Medulla oblongata (tissue), 1 donor: ENCODE measurements at regions not wholly inside any gene's neighbourhood (a gene's known extent, or its start where the extent isn't known, plus 50 kb on each side); places are given as distances from the start of the nearest gene placed in this dataset.
"Not testable (repeated sequence)": the region's sequence is repeated elsewhere in the genome, so short reads cannot be mapped to it uniquely, and the experiment has no call there.

Experiments
- DNase-seq: peaks from one replicate; pipeline ENCODE4 v3.0.0-alpha.2; 2015; ENCODE audit errors: extremely low spot score

DNA sequence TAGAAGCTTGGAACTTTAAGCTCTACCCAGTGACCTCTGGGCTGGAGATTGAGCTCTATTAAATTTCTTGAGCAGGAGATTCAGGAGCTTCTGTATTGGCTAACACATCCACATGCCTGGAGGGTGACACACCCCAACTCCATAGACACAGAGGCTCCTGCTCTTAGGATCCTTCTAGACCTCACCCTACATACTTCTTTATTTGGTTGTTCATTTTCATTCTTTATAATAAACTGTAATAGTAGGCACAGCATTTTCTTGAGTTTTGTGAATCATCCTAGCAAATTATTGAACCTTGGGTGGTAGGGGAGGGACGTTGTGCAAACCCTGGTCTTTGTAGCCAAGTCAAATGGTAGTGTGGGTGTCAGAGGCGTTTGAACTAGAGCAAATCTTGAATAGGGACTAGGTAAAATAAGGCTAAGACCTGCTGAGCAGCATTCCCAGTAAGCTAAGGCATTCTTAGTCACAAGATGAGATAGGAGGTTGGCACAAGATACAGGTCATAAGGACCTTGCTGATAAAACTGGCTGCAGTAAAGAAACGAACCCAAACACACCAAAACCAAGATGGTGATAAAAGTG is 323.8 kb upstream of the GALNT5 start:
- DNase-seq: no peak

GRCh38 chr2:156935616-156936015 is 321.9 kb upstream of the GALNT5 start:
- DNase-seq: no peak

DNA sequence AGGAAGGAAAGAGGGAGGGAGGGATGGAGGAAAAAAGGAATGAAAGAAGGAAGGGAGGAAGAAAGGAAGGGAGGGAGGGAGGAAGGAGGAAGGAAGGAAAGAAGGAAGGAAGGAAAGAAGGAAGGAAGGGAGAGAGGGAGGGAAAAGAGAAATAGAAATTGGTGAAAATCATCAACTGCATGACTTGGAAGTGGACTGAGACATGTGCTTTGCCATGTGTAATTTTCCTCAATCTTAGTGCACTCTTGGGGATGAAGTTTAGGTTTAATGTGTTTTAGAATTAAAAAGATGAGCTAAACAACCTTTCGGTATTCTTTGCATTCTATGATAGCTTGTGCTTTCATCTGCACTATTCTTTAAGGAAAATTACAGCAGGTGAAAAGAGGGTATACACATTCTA is 320.1 kb upstream of the GALNT5 start:
- no peak for DNase-seq

- DNase-seq: no peak
Measured at GRCh38 chr2:156944871-156945270, 312.6 kb upstream of the GALNT5 start.

GRCh38 chr2:156947261-156947660 is 310.2 kb upstream of the GALNT5 start:
- DNase-seq: no peak

- DNase-seq: no peak
Measured at GRCh38 chr2:156955701-156956100, 301.8 kb upstream of the GALNT5 start.

DNA sequence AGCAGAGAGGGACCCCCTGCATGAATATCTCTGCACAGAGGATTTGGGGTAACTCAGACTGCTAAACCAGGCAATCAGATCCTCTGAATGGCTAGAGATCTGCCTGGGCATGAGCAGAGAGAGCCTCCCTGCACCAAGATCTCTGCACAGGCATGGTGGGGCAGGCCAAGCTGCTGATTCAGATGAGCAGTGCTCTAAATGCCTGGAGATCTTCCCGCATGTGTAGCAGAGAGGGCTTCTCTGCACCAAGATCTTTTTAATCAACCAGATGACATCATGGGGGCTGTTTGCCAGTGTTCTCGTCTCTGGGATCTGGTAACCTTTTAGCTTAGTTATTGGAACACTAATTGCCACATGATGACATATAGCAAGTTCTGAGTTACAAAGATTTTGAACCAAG is 301.3 kb upstream of the GALNT5 start:
- no peak for DNase-seq

DNA sequence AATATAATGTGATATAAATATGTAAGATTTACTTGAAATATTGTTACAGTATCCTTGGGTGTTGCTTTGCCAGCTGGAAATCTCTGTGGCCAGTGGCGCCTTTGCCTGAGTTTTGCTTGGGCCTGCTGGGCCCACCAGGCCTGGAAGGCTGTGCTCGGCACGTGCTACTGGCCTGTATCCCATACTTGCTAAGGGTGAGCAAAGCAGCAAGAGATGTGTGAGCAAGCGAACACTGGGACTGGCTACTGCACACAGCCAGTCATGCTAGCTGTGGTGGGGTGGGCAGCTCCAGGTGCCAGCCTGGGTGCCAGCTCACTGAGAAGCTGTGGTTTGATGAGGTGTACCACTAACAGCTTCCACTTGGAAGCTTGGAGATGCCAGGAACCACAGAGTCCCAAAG is 299.1 kb upstream of the GALNT5 start:
- DNase-seq: no peak

GRCh38 chr2:156959481-156959880 is 298.0 kb upstream of the GALNT5 start:
- no peak for DNase-seq

- DNase-seq: no peak
Measured at GRCh38 chr2:156982615-156983014, 274.9 kb upstream of the GALNT5 start.

DNA sequence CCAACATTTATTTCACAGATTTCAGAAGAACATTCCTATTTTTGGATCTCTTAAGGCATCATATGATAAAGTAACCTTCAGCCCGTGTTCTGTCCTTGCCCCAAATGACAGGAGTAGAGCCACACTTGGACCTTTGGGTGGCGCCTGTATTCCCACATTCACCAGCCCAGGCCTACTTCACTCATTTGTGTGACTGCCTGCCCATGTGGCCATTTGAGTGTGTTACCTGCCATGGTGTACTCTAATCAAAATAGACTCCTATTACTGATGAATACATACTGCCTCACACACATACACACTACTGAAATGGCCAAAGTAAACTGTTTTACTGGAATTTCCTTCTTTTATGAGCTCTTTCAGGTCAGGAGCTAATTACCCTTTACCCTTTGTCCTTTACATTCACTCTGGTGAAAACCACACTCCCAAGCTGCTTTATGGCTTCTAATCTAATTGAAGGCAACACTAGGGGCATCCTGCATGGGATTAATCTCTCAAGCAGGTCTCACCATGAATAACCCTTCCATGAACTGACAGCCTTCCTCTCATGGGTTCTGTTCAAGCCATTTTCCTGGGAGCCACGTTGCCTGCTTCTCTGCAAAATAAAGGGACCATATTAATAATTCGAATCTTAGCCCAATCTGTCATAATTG is 271.0 kb upstream of the GALNT5 start:
- no peak for DNase-seq

DNA sequence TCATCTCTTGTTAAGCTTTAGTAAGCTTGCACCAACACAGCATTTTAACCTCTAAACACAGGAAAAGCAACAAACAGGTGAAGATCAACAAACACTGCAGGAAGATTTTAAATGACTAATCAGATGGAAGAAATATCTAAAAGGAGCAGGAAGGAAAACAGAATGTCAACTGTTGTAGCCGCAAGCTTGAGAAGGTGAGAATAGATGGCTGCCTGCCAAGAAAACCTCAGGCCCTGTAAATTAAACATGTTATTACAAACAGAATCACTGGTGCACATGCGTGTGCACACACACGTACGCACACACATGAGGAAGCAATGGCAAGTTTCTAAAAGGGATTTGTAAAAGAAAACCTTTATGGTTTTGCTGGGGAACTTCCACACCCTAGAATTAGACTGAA is 257.8 kb upstream of the GALNT5 start:
- DNase-seq: no peak

- DNase-seq: no peak
Measured at GRCh38 chr2:157004789-157005188, 252.7 kb upstream of the GALNT5 start.

GRCh38 chr2:157015015-157015575 is 242.4 kb upstream of the GALNT5 start:
- no peak for DNase-seq

GRCh38 chr2:157023264-157023663 is 234.2 kb upstream of the GALNT5 start:
- not testable (repeated sequence) for DNase-seq

DNA sequence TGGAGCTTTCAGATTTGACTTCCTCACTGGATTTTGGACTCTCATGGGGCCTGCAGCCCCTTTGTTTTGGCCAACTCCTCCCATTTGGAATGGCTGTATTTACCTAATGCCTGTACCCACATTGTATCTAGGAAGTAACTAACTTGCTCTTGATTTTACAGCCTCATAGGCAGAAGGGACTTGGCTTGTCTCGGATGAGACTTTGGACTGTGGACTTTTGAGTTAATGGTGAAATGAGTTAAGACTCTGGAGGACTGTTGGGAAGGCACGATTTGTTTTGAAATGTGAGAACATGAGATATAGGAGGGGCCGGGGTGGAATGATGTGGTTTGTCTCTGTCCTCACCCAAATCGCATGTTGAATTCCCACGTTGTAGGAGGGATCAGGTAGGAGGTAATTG is 233.4 kb upstream of the GALNT5 start:
- DNase-seq: no peak

GRCh38 chr2:157032017-157032416 is 225.5 kb upstream of the GALNT5 start:
- no peak for DNase-seq

GRCh38 chr2:157036726-157037125 is 220.8 kb upstream of the GALNT5 start:
- DNase-seq: no peak

DNA sequence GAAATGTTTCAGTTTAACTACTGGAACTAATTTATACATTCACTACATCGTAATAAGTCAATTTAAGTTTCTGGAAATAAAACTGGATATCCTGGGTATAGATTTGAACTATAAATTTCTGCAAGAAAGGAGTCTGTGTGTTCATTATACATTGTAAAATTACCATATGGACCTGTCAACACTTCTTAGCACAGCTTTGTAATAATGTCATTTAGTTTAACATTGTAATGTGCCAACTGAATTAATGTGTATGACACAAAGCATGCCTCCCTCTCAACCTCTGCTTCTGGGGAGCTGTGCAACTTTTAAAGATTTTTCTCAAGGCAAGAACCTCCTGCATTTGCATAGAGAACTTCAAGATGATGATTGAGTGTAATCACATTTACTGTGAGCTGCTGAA is 213.7 kb upstream of the GALNT5 start:
- DNase-seq: no peak

DNA sequence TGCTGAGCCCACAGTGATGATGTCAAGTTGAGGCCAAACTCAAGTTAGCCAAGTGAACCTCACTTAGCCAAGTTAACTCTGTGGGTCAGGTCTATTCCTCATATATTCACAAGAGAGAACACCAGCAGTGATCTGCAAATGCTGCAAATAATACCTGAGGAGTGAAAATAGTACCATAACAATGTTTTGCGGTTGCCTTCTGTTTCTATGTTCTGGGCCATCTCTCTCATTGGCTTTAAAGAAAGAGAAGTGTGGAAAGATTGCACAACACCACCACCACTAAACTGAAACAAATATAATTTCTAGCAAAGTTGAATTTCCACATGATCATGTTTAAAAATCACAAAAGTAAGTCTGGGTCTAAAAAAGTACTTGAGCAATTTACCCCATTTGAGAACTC is 211.1 kb upstream of the GALNT5 start:
- no peak for DNase-seq

- no peak for DNase-seq
Measured at GRCh38 chr2:157052685-157053224, 204.8 kb upstream of the GALNT5 start.

- DNase-seq: no peak
Measured at GRCh38 chr2:157053876-157054275, 203.6 kb upstream of the GALNT5 start.

DNA sequence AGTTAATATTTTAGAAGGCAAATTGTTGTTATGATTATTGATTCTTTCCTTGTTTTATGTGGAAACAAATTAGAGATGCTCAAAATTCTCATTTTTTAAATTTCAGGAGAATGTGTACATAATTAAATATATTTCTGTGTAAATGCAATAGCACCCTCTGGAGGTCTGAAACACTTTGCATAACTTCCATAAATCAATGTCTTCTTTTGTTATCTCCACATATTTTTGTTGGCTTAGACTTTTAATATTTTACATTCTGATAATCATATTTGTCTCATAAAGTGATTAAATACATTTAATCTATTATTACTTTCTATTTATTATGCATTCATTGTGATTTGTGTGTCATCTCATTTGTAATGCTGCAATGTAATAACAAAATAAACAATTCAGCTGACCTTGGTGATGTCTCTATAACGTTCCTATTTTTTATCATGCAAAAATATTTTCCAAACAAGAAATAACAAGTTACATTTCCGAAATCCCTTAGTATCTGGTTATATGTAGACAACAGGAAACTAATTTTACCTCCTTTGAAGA is 201.8 kb upstream of the GALNT5 start:
- peak; percentile 60 for DNase-seq
